GM12874 (cell line): ENCODE measurements at regions not wholly inside any gene's neighbourhood (a gene's known extent, or its start where the extent isn't known, plus 50 kb on each side); places are given as distances from the start of the nearest gene placed in this dataset.

Experiments used
- CTCF ChIP-seq: IDR thresholded peaks from 2 replicates; pipeline ENCODE4 v1.5.1; 2011; ENCODE audit warnings: low read depth, mild to moderate bottlenecking, control low read depth, low read length, moderate library complexity; ENCODE audit not compliant: insufficient read depth

- no peak for TF ChIP-seq CTCF
These were observed 246.6 kb upstream of the PROK2 start for GRCh38 chr3:72031581-72031980.

GRCh38 chr3:72022027-72022426 lies 237.1 kb upstream of the PROK2 start:
- no peak for TF ChIP-seq CTCF

- no peak for TF ChIP-seq CTCF
These were observed 236.6 kb upstream of the PROK2 start for GRCh38 chr3:72021531-72021930.

- TF ChIP-seq CTCF = no peak
These were observed 233.5 kb upstream of the PROK2 start for GRCh38 chr3:72018343-72018984.

- TF ChIP-seq CTCF = no peak
These were observed 233.0 kb upstream of the PROK2 start for GRCh38 chr3:72017935-72018334.

GRCh38 chr3:72017311-72017710 lies 232.4 kb upstream of the PROK2 start:
- no peak for TF ChIP-seq CTCF

GRCh38 chr3:72015463-72015862 lies 230.5 kb upstream of the PROK2 start:
- no peak for TF ChIP-seq CTCF
